DOHH2 (cell line): ENCODE measurements at regions not wholly inside any gene's neighbourhood (a gene's known extent, or its start where the extent isn't known, plus 50 kb on each side); places are given as distances from the start of the nearest gene placed in this dataset.

ENCODE experiments used
- H3F3A ChIP-seq: fragments of 200-600 bp; sonication (generic), shearing (Covaris generic); 2 replicates; pipeline ENCODE4 v1.6.0; 2016; ENCODE audit warnings: antibody characterized with exemption, mild to moderate bottlenecking; ENCODE audit not compliant: control insufficient read depth, insufficient read depth
- H3K27ac ChIP-seq: fragments of 200-600 bp; sonication (generic); 2 replicates; pipeline ENCODE4 v1.5.1; 2014; ENCODE audit warnings: low read depth, mild to moderate bottlenecking, low read length, moderate library complexity
- H3K27me3 ChIP-seq: fragments of 200-600 bp; sonication (generic); 2 replicates; pipeline ENCODE4 v1.6.1; 2014; ENCODE audit warnings: mild to moderate bottlenecking, low read length, mixed read lengths; ENCODE audit not compliant: control insufficient read depth
- H3K36me3 ChIP-seq: fragments of 200-600 bp; sonication (generic); 2 replicates; pipeline ENCODE4 v1.6.1; 2014; ENCODE audit warnings: mild to moderate bottlenecking, low read length, moderate library complexity, mixed read lengths; ENCODE audit not compliant: control insufficient read depth
- H3K4me1 ChIP-seq: fragments of 200-600 bp; sonication (generic); 2 replicates; pipeline ENCODE4 v1.6.1; 2014; ENCODE audit warnings: mild to moderate bottlenecking, low read length, mixed read lengths; ENCODE audit not compliant: control insufficient read depth
- H3K4me2 ChIP-seq: fragments of 200-600 bp; sonication (generic); 2 replicates; pipeline ENCODE4 v1.6.0; 2014; ENCODE audit warnings: mild to moderate bottlenecking, low read length, moderate library complexity
- H3K4me3 ChIP-seq: fragments of 200-600 bp; sonication (generic); 2 replicates; pipeline ENCODE4 v1.5.1; 2014; ENCODE audit warnings: mild to moderate bottlenecking, low read length, mixed read lengths
- H3K79me2 ChIP-seq: fragments of 200-600 bp; sonication (generic); 2 replicates; pipeline ENCODE4 v1.6.1; 2014; ENCODE audit warnings: mild to moderate bottlenecking, low read length, mixed read lengths; ENCODE audit not compliant: control insufficient read depth
- H3K9me2 ChIP-seq: fragments of 200-600 bp; sonication (generic); replicated peaks from 2 replicates; pipeline ENCODE4 v1.6.1; 2014; ENCODE audit warnings: mild to moderate bottlenecking, low read length, mixed read lengths; ENCODE audit not compliant: control insufficient read depth
- H3K9me3 ChIP-seq: fragments of 200-600 bp; sonication (generic); 2 replicates; pipeline ENCODE4 v1.6.1; 2014; ENCODE audit warnings: antibody characterized with exemption, low read length, mixed read lengths; ENCODE audit not compliant: control insufficient read depth, insufficient read depth
- H4K20me1 ChIP-seq: fragments of 200-600 bp; sonication (generic); 2 replicates; pipeline ENCODE4 v1.6.0; 2014; ENCODE audit warnings: low read depth, mild to moderate bottlenecking, antibody characterized with exemption, low read length, moderate library complexity; ENCODE audit not compliant: control insufficient read depth, insufficient read depth
- CTCF ChIP-seq: fragments of 200-600 bp; sonication (generic); IDR thresholded peaks from one replicate; pipeline ENCODE4 v1.5.1; 2014; ENCODE audit warnings: antibody characterized with exemption, mild to moderate bottlenecking, low read depth, low read length; ENCODE audit not compliant: poor library complexity, severe bottlenecking
- EZH2phosphoT487 ChIP-seq: fragments of 200-600 bp; sonication (generic); IDR thresholded peaks from 2 replicates; pipeline ENCODE4 v1.6.1; 2017; ENCODE audit warnings: borderline replicate concordance, mild to moderate bottlenecking, antibody characterized with exemption, low read length, moderate library complexity, mixed read lengths

GRCh38 chr1:59143811-59144210, 153.1 kb upstream of the FGGY start:
- 0 out of 2 replicates have a peak, but pooled peaks cover 3% of the 10 kb centered on the region for H3K4me1 ChIP-seq

GRCh38 chr1:59144959-59145358, 151.9 kb upstream of the FGGY start:
- no peak for TF ChIP-seq EZH2phosphoT487
- no peak for TF ChIP-seq CTCF
- H3K27ac ChIP-seq: no peak overlapping the region
- no peaks in the 10 kb centered on the region for H3K9me2 ChIP-seq
- H3K9me3 ChIP-seq: no peaks in the 10 kb centered on the region
- H3K4me1 ChIP-seq: 0 out of 2 replicates have a peak, but pooled peaks cover 3% of the 10 kb centered on the region
- no peaks in the 10 kb centered on the region for H3K79me2 ChIP-seq
- no peaks in the 10 kb centered on the region for H3F3A ChIP-seq
- H4K20me1 ChIP-seq: no peaks in the 10 kb centered on the region
- no peak overlapping the region for H3K4me2 ChIP-seq
- H3K27me3 ChIP-seq: peaks cover 19% of the 10 kb centered on the region
- H3K36me3 ChIP-seq: no peaks in the 10 kb centered on the region
- H3K4me3 ChIP-seq: no peak overlapping the region

More at GRCh38 chr1:59143811-59144210, 153.1 kb upstream of the FGGY start:
- Histone ChIP-seq H3K4me2 (no peak overlapping the region), H3K36me3 (no peaks in the 10 kb centered on the region), H3K9me3 (no peaks in the 10 kb centered on the region), H3F3A (no peaks in the 10 kb centered on the region), H4K20me1 (no peaks in the 10 kb centered on the region), H3K79me2 (no peaks in the 10 kb centered on the region), H3K27me3 (peaks cover 19% of the 10 kb centered on the region), H3K27ac (no peak overlapping the region), H3K9me2 (no peaks in the 10 kb centered on the region), H3K4me3 (no peak overlapping the region)
- no peak for TF ChIP-seq CTCF

GRCh38 chr1:59146056-59146455, 150.8 kb upstream of the FGGY start:
- H3K4me1 ChIP-seq: 0 out of 2 replicates have a peak, but pooled peaks cover 3% of the 10 kb centered on the region
- H3K36me3 ChIP-seq: no peaks in the 10 kb centered on the region
- no peaks in the 10 kb centered on the region for H4K20me1 ChIP-seq
- H3F3A ChIP-seq: no peaks in the 10 kb centered on the region
- TF ChIP-seq EZH2phosphoT487: no peak
- no peak for TF ChIP-seq CTCF
- H3K4me3 ChIP-seq: no peak overlapping the region
- no peak overlapping the region for H3K4me2 ChIP-seq
- no peaks in the 10 kb centered on the region for H3K9me2 ChIP-seq
- no peak overlapping the region for H3K27ac ChIP-seq
- no peaks in the 10 kb centered on the region for H3K79me2 ChIP-seq
- H3K9me3 ChIP-seq: no peaks in the 10 kb centered on the region
- peaks cover 25% of the 10 kb centered on the region for H3K27me3 ChIP-seq
